ENCODE measurements at regions not wholly inside any gene's neighbourhood (a gene's known extent, or its start where the extent isn't known, plus 50 kb on each side); places are given as distances from the start of the nearest gene placed in this dataset.

- Histone ChIP-seq H3K27me3 (ENCODE audit: control insufficient read depth in 2 of 2, insufficient read depth in 2 of 2, low read length in 2 of 2) (no peaks in the 10 kb centered on the region), H3K9me1 (replicated peaks; ENCODE audit: control insufficient read depth, extremely low read depth, insufficient read depth, low read length) (no peaks in the 10 kb centered on the region), H3K9ac (replicated peaks; ENCODE audit: extremely low read depth, insufficient read depth, low read length) (no peak overlapping the region), H4K20me1 (replicated peaks; ENCODE audit: control insufficient read depth, extremely low read depth, insufficient read depth, low read length) (no peaks in the 10 kb centered on the region), H3K4me2 (ENCODE audit: insufficient read depth, low read length) (no peak overlapping the region), H3K27ac (ENCODE audit: insufficient read depth, low read depth, low read length) (no peak overlapping the region), H3K79me2 (ENCODE audit: control insufficient read depth, insufficient read depth, low read length) (no peaks in the 10 kb centered on the region), H3K4me3 (replicated peaks in 1 of 3; ENCODE audit: insufficient read depth in 1 of 3, low read depth in 1 of 3, low read length in 3 of 3) (no peak overlapping the region), H3K4me1 (ENCODE audit: control insufficient read depth, extremely low read depth, insufficient read depth, low read length) (no peaks in the 10 kb centered on the region), H2AFZ (ENCODE audit: low read depth, low read length) (no peak overlapping the region), H3K9me3 (replicated peaks; ENCODE audit: control insufficient read depth, insufficient read depth, low read length) (no peaks in the 10 kb centered on the region), H3K36me3 (ENCODE audit: control insufficient read depth in 2 of 2, extremely low read depth in 1 of 2, insufficient read depth in 2 of 2, low read length in 2 of 2) (no peaks in the 10 kb centered on the region)
- intact Hi-C loops (cut with micrococcal nuclease), result no loop called here
- BruUV-seq (replicated peaks), result no TSS peak
- ChIA-PET CTCF (interaction anchor here (0.8 kb wide), 1 partner anchor 20 kb away, joined by 3 read pairs; no protein-coding TSS in a partner anchor), POLR2A (interaction anchor here (1.1 kb wide), 1 partner anchor 239 kb away, joined by 3 read pairs; the partner anchor contains the start of gene MAFB)
- no peak for FAIRE-seq
- dilution Hi-C loops (cut with MboI; ENCODE audit: extremely low pct_ligation_motif_present, low sequenced_read_pairs), result no loop called here
- no peak for DNase-seq (ENCODE audit: low read depth, low spot score)
- TF ChIP-seq POLR2AphosphoS5 (IDR thresholded peaks at IDR 0.05; ENCODE audit: insufficient read depth, low read depth, low read length) (no peak), FOS (IDR thresholded peaks at IDR 0.05; ENCODE audit: borderline replicate concordance, insufficient read depth, low read length) (no peak), JUN (IDR thresholded peaks at IDR 0.05; ENCODE audit: borderline replicate concordance, insufficient read depth, insufficient read length, low read depth) (no peak), EZH2 (IDR thresholded peaks at IDR 0.05; ENCODE audit: borderline replicate concordance, low read depth, low read length, severe bottlenecking) (no peak), GATA2 (IDR thresholded peaks at IDR 0.05; ENCODE audit: insufficient read depth, insufficient read length, low read depth, low read length) (no peak), POLR2A (IDR thresholded peaks at IDR 0.05; ENCODE audit: low read depth, low read length) (no peak), MYC (IDR thresholded peaks at IDR 0.05; ENCODE audit: low read depth, low read length) (no peak)
- TF ChIP-seq, protein P1, sequence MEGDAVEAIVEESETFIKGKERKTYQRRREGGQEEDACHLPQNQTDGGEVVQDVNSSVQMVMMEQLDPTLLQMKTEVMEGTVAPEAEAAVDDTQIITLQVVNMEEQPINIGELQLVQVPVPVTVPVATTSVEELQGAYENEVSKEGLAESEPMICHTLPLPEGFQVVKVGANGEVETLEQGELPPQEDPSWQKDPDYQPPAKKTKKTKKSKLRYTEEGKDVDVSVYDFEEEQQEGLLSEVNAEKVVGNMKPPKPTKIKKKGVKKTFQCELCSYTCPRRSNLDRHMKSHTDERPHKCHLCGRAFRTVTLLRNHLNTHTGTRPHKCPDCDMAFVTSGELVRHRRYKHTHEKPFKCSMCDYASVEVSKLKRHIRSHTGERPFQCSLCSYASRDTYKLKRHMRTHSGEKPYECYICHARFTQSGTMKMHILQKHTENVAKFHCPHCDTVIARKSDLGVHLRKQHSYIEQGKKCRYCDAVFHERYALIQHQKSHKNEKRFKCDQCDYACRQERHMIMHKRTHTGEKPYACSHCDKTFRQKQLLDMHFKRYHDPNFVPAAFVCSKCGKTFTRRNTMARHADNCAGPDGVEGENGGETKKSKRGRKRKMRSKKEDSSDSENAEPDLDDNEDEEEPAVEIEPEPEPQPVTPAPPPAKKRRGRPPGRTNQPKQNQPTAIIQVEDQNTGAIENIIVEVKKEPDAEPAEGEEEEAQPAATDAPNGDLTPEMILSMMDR (IDR thresholded peaks at IDR 0.05; ENCODE audit: extremely low read depth in 1 of 2, insufficient read depth in 1 of 2, low read depth in 1 of 2, low read length in 2 of 2), result no peak
- TF ChIP-seq, protein P2, sequence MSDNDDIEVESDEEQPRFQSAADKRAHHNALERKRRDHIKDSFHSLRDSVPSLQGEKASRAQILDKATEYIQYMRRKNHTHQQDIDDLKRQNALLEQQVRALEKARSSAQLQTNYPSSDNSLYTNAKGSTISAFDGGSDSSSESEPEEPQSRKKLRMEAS (IDR thresholded peaks at IDR 0.05; ENCODE audit: insufficient read depth, insufficient read length), result no peak
Observed at GRCh38 chr20:40449974-40450616, 238.9 kb downstream of the MAFB start.
